Neural progenitor cell (in vitro differentiated cells): ENCODE measurements at regions not wholly inside any gene's neighbourhood (a gene's known extent, or its start where the extent isn't known, plus 50 kb on each side); places are given as distances from the start of the nearest gene placed in this dataset.

Experiments
- EZH2 ChIP-seq: fragments of 200-600 bp; sonication (generic); IDR thresholded peaks from 2 replicates; pipeline ENCODE4 v1.6.1; 2017; ENCODE audit warnings: antibody characterized with exemption, mild to moderate bottlenecking, moderate library complexity
- EZH2phosphoT487 ChIP-seq: fragments of 200-600 bp; sonication (generic); IDR thresholded peaks from 2 replicates; pipeline ENCODE4 v1.6.1; 2017; ENCODE audit warnings: antibody characterized with exemption
- TF ChIP-seq, protein P1 (sequence below): fragments of 200-600 bp; sonication (generic); IDR thresholded peaks from 2 replicates; pipeline ENCODE4 v1.5.1; 2017; ENCODE audit warnings: antibody characterized with exemption, mild to moderate bottlenecking

- TF ChIP-seq, protein P1, sequence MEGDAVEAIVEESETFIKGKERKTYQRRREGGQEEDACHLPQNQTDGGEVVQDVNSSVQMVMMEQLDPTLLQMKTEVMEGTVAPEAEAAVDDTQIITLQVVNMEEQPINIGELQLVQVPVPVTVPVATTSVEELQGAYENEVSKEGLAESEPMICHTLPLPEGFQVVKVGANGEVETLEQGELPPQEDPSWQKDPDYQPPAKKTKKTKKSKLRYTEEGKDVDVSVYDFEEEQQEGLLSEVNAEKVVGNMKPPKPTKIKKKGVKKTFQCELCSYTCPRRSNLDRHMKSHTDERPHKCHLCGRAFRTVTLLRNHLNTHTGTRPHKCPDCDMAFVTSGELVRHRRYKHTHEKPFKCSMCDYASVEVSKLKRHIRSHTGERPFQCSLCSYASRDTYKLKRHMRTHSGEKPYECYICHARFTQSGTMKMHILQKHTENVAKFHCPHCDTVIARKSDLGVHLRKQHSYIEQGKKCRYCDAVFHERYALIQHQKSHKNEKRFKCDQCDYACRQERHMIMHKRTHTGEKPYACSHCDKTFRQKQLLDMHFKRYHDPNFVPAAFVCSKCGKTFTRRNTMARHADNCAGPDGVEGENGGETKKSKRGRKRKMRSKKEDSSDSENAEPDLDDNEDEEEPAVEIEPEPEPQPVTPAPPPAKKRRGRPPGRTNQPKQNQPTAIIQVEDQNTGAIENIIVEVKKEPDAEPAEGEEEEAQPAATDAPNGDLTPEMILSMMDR, result no peak
- TF ChIP-seq EZH2phosphoT487 (no peak), EZH2 (no peak)
Observed at GRCh38 chr5:175597718-175598117, 60.2 kb upstream of the HRH2 start.
